ENCODE measurements at regions not wholly inside any gene's neighbourhood (a gene's known extent, or its start where the extent isn't known, plus 50 kb on each side); places are given as distances from the start of the nearest gene placed in this dataset.

DNA sequence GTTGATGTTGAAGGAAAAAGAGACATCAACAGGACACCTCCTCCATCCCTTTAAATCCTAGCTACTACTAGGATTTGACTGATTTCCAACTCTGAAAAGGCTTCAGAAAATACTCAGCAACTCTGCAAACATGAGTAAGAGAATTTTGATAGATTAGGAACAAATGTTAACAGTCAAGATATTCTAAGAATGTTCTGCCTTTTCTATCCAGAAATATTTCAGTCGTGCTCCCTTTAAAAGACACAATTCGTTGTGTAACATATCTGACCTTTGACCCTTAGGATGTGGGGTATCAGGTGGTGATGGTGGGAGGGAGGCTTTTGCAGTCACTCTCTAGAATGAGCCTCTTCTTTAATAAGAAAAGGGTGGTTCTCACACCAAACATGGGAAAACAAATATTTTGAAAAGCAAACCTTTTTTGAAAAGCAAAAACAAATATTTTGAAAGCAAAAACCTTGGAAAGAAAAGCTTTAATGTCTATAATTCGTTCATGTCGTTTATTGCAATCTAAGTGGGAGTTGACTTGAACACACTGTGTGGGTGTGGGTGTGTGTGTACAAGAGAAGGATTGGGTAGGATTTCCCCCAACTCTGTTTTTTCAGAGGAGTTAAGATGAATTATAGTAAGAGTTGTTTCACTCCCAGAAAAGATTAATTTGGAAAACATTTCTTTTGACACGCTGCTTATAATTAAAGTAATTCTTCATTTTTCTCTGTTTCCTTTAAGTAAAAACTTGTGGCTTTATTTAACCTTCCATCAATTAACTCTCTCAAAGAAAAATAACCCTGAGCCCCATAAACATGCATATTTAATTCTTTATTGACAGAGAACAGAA, 152.8 kb downstream of the TMEM167A start:
- no peak for TF ChIP-seq POLR2A (IDR thresholded peaks at IDR 0.05; ENCODE audit: borderline replicate concordance, extremely low read depth, insufficient read depth, insufficient read length)
- TF ChIP-seq, protein P1, sequence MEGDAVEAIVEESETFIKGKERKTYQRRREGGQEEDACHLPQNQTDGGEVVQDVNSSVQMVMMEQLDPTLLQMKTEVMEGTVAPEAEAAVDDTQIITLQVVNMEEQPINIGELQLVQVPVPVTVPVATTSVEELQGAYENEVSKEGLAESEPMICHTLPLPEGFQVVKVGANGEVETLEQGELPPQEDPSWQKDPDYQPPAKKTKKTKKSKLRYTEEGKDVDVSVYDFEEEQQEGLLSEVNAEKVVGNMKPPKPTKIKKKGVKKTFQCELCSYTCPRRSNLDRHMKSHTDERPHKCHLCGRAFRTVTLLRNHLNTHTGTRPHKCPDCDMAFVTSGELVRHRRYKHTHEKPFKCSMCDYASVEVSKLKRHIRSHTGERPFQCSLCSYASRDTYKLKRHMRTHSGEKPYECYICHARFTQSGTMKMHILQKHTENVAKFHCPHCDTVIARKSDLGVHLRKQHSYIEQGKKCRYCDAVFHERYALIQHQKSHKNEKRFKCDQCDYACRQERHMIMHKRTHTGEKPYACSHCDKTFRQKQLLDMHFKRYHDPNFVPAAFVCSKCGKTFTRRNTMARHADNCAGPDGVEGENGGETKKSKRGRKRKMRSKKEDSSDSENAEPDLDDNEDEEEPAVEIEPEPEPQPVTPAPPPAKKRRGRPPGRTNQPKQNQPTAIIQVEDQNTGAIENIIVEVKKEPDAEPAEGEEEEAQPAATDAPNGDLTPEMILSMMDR (IDR thresholded peaks at IDR 0.05 in 2 of 3, conservative IDR thresholded peaks at IDR 0.05 in 1 of 3; ENCODE audit: borderline replicate concordance in 1 of 3, insufficient read depth in 1 of 3, low read depth in 2 of 3, low read length in 2 of 3), result no peak
- TF ChIP-seq EZH2phosphoT487 (IDR thresholded peaks at IDR 0.05; ENCODE audit: borderline replicate concordance), result no peak
- no peak for TF ChIP-seq RAD21 (IDR thresholded peaks at IDR 0.05; ENCODE audit: low read depth)
- no peak for TF ChIP-seq MAX (IDR thresholded peaks at IDR 0.05)
- TF ChIP-seq, protein P2, sequence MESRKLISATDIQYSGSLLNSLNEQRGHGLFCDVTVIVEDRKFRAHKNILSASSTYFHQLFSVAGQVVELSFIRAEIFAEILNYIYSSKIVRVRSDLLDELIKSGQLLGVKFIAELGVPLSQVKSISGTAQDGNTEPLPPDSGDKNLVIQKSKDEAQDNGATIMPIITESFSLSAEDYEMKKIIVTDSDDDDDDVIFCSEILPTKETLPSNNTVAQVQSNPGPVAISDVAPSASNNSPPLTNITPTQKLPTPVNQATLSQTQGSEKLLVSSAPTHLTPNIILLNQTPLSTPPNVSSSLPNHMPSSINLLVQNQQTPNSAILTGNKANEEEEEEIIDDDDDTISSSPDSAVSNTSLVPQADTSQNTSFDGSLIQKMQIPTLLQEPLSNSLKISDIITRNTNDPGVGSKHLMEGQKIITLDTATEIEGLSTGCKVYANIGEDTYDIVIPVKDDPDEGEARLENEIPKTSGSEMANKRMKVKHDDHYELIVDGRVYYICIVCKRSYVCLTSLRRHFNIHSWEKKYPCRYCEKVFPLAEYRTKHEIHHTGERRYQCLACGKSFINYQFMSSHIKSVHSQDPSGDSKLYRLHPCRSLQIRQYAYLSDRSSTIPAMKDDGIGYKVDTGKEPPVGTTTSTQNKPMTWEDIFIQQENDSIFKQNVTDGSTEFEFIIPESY (IDR thresholded peaks at IDR 0.05; ENCODE audit: extremely low read depth, insufficient replicate concordance, low read length), result no peak
- TF ChIP-seq EZH2 (IDR thresholded peaks at IDR 0.05), result no peak
- no peak for TF ChIP-seq SRF (IDR thresholded peaks at IDR 0.05; ENCODE audit: low read depth)
- no peak for TF ChIP-seq POLR2AphosphoS5 (IDR thresholded peaks at IDR 0.05; ENCODE audit: low read depth, low read length)
- no peak for TF ChIP-seq ZNF274 (IDR thresholded peaks at IDR 0.05; ENCODE audit: low read depth, low read length)
- TF ChIP-seq SP1 (IDR thresholded peaks at IDR 0.05; ENCODE audit: low read depth), result no peak
- TF ChIP-seq SIN3A (IDR thresholded peaks at IDR 0.05; ENCODE audit: low read depth), result no peak
